ENCODE measurements at regions not wholly inside any gene's neighbourhood (a gene's known extent, or its start where the extent isn't known, plus 50 kb on each side); places are given as distances from the start of the nearest gene placed in this dataset.

DNA sequence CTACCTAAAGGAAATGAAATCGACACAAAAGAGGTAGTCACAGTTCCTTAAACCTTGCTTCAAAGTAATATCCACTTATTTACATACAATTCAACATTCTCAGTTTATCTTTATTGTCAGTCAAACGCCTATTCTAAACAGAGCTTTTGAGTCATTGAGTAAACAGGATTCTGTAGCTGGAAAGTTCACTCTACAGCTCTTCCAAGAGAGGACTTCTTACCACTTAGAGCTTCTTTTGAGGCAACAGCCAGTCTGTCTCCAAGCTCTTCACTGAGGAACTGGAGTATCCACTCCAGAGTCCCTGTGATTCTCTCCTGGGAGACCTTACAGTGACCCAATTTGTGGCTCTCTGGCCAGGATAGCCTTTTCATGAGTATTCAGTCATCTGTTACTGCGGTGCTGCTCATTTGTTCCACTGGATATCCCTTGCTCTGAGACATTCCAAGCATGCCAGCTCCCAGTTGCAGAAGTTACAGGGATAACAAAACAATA is 210.9 kb upstream of the OSR1 start:
- H3K79me2 ChIP-seq (ENCODE audit: insufficient read depth, low read length), result no peaks in the 10 kb centered on the region
- no peak overlapping the region for H2BK15ac ChIP-seq (ENCODE audit: low read depth, low read length)
- no peak overlapping the region for H3K18ac ChIP-seq (ENCODE audit: insufficient read length, low read depth, low read length)
- H3K79me1 ChIP-seq (ENCODE audit: insufficient read depth, low read depth, low read length, poor library complexity, severe bottlenecking), result no peaks in the 10 kb centered on the region
- no peak overlapping the region for H2BK120ac ChIP-seq (ENCODE audit: low read depth, low read length, poor library complexity, severe bottlenecking)
- H3K9me3 Mint-ChIP-seq, result peaks cover 0 to 2% of the 10 kb centered on the region in 2 experiments; a peak in 1 of 5 replicates
- no peaks in the 10 kb centered on the region for H3K23me2 ChIP-seq (ENCODE audit: insufficient read length, low read depth, low read length, poor library complexity, severe bottlenecking)
- H4K8ac ChIP-seq (replicated peaks; ENCODE audit: insufficient read length, low read depth, low read length), result no peak overlapping the region
- H3K56ac ChIP-seq (ENCODE audit: insufficient read length, low read depth, low read length), result no peak overlapping the region
- H2AFZ ChIP-seq (ENCODE audit: low read length), result no peak overlapping the region
- H3K27ac ChIP-seq (ENCODE audit: insufficient read length, low read depth, low read length), result no peak overlapping the region
- no peak overlapping the region for H3K23ac ChIP-seq (ENCODE audit: insufficient read length, low read depth, low read length)
- DNase-seq, result no peak
- H3K14ac ChIP-seq (ENCODE audit: insufficient read depth, low read length), result no peak overlapping the region
- no peak overlapping the region for H4K5ac ChIP-seq (ENCODE audit: insufficient read length, low read depth, low read length)
- H4K20me1 ChIP-seq (ENCODE audit: control insufficient read depth, insufficient read depth, insufficient read length), result no peaks in the 10 kb centered on the region
- TF ChIP-seq, protein P1, sequence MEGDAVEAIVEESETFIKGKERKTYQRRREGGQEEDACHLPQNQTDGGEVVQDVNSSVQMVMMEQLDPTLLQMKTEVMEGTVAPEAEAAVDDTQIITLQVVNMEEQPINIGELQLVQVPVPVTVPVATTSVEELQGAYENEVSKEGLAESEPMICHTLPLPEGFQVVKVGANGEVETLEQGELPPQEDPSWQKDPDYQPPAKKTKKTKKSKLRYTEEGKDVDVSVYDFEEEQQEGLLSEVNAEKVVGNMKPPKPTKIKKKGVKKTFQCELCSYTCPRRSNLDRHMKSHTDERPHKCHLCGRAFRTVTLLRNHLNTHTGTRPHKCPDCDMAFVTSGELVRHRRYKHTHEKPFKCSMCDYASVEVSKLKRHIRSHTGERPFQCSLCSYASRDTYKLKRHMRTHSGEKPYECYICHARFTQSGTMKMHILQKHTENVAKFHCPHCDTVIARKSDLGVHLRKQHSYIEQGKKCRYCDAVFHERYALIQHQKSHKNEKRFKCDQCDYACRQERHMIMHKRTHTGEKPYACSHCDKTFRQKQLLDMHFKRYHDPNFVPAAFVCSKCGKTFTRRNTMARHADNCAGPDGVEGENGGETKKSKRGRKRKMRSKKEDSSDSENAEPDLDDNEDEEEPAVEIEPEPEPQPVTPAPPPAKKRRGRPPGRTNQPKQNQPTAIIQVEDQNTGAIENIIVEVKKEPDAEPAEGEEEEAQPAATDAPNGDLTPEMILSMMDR (conservative IDR thresholded peaks at IDR 0.05), result no peak
- H3K36me3 Mint-ChIP-seq (ENCODE audit: insufficient read depth in 1 of 3, low read depth in 3 of 3), result no peaks in the 10 kb centered on the region
- no peak overlapping the region for H2BK20ac ChIP-seq (ENCODE audit: low read depth, low read length, poor library complexity, severe bottlenecking)
- no peaks in the 10 kb centered on the region for H3K9me3 ChIP-seq (ENCODE audit: control insufficient read depth, low read depth, low read length)
- H3K27me3 ChIP-seq (ENCODE audit: insufficient read depth, low read length), result no peaks in the 10 kb centered on the region
- H3K4me3 Mint-ChIP-seq, result no peak overlapping the region
- no peaks in the 10 kb centered on the region for H3K27me3 Mint-ChIP-seq (ENCODE audit: low read depth)
- no peak overlapping the region for H3T11ph ChIP-seq (ENCODE audit: low read length)
- H4K91ac ChIP-seq (ENCODE audit: insufficient read length, low read depth, low read length), result no peak overlapping the region
- H3K4me1 ChIP-seq (ENCODE audit: insufficient read depth, low read length), result 0 out of 2 replicates have a peak, but pooled peaks cover 3% of the 10 kb centered on the region
- no CpG with 5 or more reads among the region's 3 CpGs for WGBS (ENCODE audit: extremely low coverage, insufficient read length, low lambda C conversion rate)
- peaks cover 10% of the 10 kb centered on the region in 2 experiments for H3K4me1 Mint-ChIP-seq
- H3K27ac Mint-ChIP-seq, result no peak overlapping the region; a peak in 1 of 7 replicates
- H2BK12ac ChIP-seq (ENCODE audit: insufficient read length, low read depth, low read length), result no peak overlapping the region
- H2AK5ac ChIP-seq (ENCODE audit: insufficient read length, low read length), result no peak overlapping the region
- H2BK5ac ChIP-seq (ENCODE audit: insufficient read length, low read length), result no peak overlapping the region
- H3K4me2 ChIP-seq (ENCODE audit: insufficient read depth, insufficient read length, low read length), result no peak overlapping the region
- no peak overlapping the region for H3K4ac ChIP-seq (ENCODE audit: low read depth, low read length)
- H3K9ac ChIP-seq (ENCODE audit: extremely low read depth, insufficient read length, low read length), result no peak overlapping the region

Data from H9 (cell line).